HL-60 (cell line): ENCODE measurements at regions not wholly inside any gene's neighbourhood (a gene's known extent, or its start where the extent isn't known, plus 50 kb on each side); places are given as distances from the start of the nearest gene placed in this dataset.

Source experiments
- DNase-seq, 2 experiments: peaks; one replicate each; pipeline ENCODE4 v3.0.0-alpha.2; 2010 to 2020; ENCODE audit warnings: low read depth in 1 of 2, low spot score in 1 of 2
- H3K27ac ChIP-seq: fragments of 250-450 bp; sonication (Bioruptor Pico); replicated peaks from 2 replicates; pipeline ENCODE4 v1.5.1; 2020; ENCODE audit warnings: mild to moderate bottlenecking, moderate library complexity
- H3K27me3 ChIP-seq: fragments of 250-450 bp; sonication (Bioruptor Pico); 2 replicates; pipeline ENCODE4 v1.5.1; 2021; ENCODE audit warnings: mild to moderate bottlenecking, moderate library complexity; ENCODE audit not compliant: insufficient read depth, poor library complexity, severe bottlenecking
- H3K4me3 ChIP-seq: replicated peaks from 2 replicates; pipeline ENCODE4 v1.5.1; 2011; ENCODE audit warnings: mild to moderate bottlenecking, control low read depth, low read length; ENCODE audit not compliant: insufficient read depth
- CTCF ChIP-seq: IDR thresholded peaks from one replicate; pipeline ENCODE4 v1.5.1; 2011; ENCODE audit warnings: low read length, control low read depth, inconsistent platforms; ENCODE audit not compliant: insufficient read depth
- GABPA ChIP-seq: IDR thresholded peaks from 2 replicates; pipeline ENCODE4 v1.6.1; 2012; ENCODE audit warnings: low read depth
- POLR2AphosphoS5 ChIP-seq: IDR thresholded peaks from 2 replicates; pipeline ENCODE4 v1.6.1; 2012; ENCODE audit warnings: low read depth
- REST ChIP-seq: IDR thresholded peaks from 2 replicates; pipeline ENCODE4 v1.6.1; 2012; ENCODE audit warnings: low read depth; ENCODE audit not compliant: insufficient replicate concordance
- SPI1 ChIP-seq: IDR thresholded peaks from 2 replicates; pipeline ENCODE4 v1.6.1; 2012; ENCODE audit warnings: low read depth, mild to moderate bottlenecking, borderline replicate concordance

- H3K4me3 ChIP-seq = no peak overlapping the region
- no peaks in the 10 kb centered on the region for H3K27me3 ChIP-seq
- no peak for DNase-seq
- no peak for TF ChIP-seq POLR2AphosphoS5
- no peak for TF ChIP-seq CTCF
- H3K27ac ChIP-seq = no peak overlapping the region
Measured at GRCh38 chr2:76546207-76546606, 835.5 kb upstream of the GCFC2 start.

GRCh38 chr2:76544901-76545300 is 834.2 kb upstream of the GCFC2 start:
- no peak for TF ChIP-seq SPI1
- TF ChIP-seq REST = no peak
- TF ChIP-seq POLR2AphosphoS5 = no peak
- no peak for TF ChIP-seq CTCF
- TF ChIP-seq GABPA = no peak
- DNase-seq = no peak
- Histone ChIP-seq H3K27ac (no peak overlapping the region), H3K27me3 (no peaks in the 10 kb centered on the region), H3K4me3 (no peak overlapping the region)

- TF ChIP-seq CTCF = no peak
- no peak for TF ChIP-seq SPI1
- Histone ChIP-seq H3K27me3 (no peaks in the 10 kb centered on the region), H3K27ac (no peak overlapping the region), H3K4me3 (no peak overlapping the region)
- DNase-seq = no peak
Measured at GRCh38 chr2:76517574-76517909, 806.8 kb upstream of the GCFC2 start.

GRCh38 chr2:76516861-76517573 is 806.3 kb upstream of the GCFC2 start:
- no peak for DNase-seq
- no peak overlapping the region for H3K4me3 ChIP-seq

More at GRCh38 chr2:76516861-76517573, 806.3 kb upstream of the GCFC2 start:
- no peak overlapping the region for H3K27ac ChIP-seq
- H3K27me3 ChIP-seq = no peaks in the 10 kb centered on the region
- TF ChIP-seq SPI1 (no peak), CTCF (no peak), POLR2AphosphoS5 (no peak), REST (no peak)
